Uterus (tissue), 2 donors: ENCODE measurements at regions not wholly inside any gene's neighbourhood (a gene's known extent, or its start where the extent isn't known, plus 50 kb on each side); places are given as distances from the start of the nearest gene placed in this dataset.

ENCODE experiments used
- CTCF ChIP-seq, 4 experiments: fragments of 200-600 bp in 2 of 4; fragments of 450-650 bp in 2 of 4; sonication (generic) in 2 of 4; IDR thresholded peaks; one replicate each; pipeline ENCODE4 v1.5.1; 2016 to 2019; ENCODE audit warnings: antibody characterized with exemption in 4 of 4, mild to moderate bottlenecking in 2 of 4, moderate library complexity in 1 of 4
- POLR2A ChIP-seq, 2 donors: fragments of 450-650 bp; IDR thresholded peaks; one replicate each; pipeline ENCODE4 v1.6.1; 2016; ENCODE audit warnings: antibody characterized with exemption in 2 of 2, mild to moderate bottlenecking in 1 of 2, moderate library complexity in 1 of 2

- TF ChIP-seq CTCF (IDR thresholded peaks at IDR 0.05) (no peak), POLR2A (IDR thresholded peaks at IDR 0.05) (no peak)
These were observed 110.2 kb upstream of the FOXQ1 start for GRCh38 chr6:1201547-1202200.
